Stimulated activated CD8-positive, alpha-beta memory T cell treated with anti-CD3 and anti-CD28 coated beads, Interleukin-12 subunit alpha, Interleukin-12 subunit beta, amount 100 ng/mL, for 24 hours (primary cell): ENCODE measurements at regions not wholly inside any gene's neighbourhood (a gene's known extent, or its start where the extent isn't known, plus 50 kb on each side); places are given as distances from the start of the nearest gene placed in this dataset.

Experiments
- DNase-seq: peaks from one replicate; pipeline ENCODE4 v3.0.0-alpha.2; 2020; ENCODE audit errors: extremely low read depth

GRCh38 chr11:95515371-95515770 is 274.2 kb downstream of the FAM76B start:
- no peak for DNase-seq

GRCh38 chr11:95514416-95515110 is 275.0 kb downstream of the FAM76B start:
- DNase-seq: no peak

- no peak for DNase-seq
Observed at GRCh38 chr11:95512682-95513081, 276.9 kb downstream of the FAM76B start.

GRCh38 chr11:95512177-95512576 is 277.4 kb downstream of the FAM76B start:
- DNase-seq: no peak

GRCh38 chr11:95508219-95508890 is 277.4 kb upstream of the SESN3 start:
- DNase-seq: no peak

- DNase-seq: no peak
Observed at GRCh38 chr11:95507794-95508193, 276.8 kb upstream of the SESN3 start.

GRCh38 chr11:95506777-95507176 is 275.8 kb upstream of the SESN3 start:
- DNase-seq: no peak

- DNase-seq: no peak
Observed at GRCh38 chr11:95505927-95506426, 275.0 kb upstream of the SESN3 start.

- no peak for DNase-seq
Observed at GRCh38 chr11:95503047-95503446, 272.0 kb upstream of the SESN3 start.

- no peak for DNase-seq
Observed at GRCh38 chr11:95502522-95502921, 271.5 kb upstream of the SESN3 start.

- DNase-seq: no peak
Observed at GRCh38 chr11:95501761-95502266, 270.8 kb upstream of the SESN3 start.

- DNase-seq: no peak
Observed at GRCh38 chr11:95500466-95500865, 269.5 kb upstream of the SESN3 start.

GRCh38 chr11:95499516-95500135 is 268.6 kb upstream of the SESN3 start:
- DNase-seq: no peak

- no peak for DNase-seq
Observed at GRCh38 chr11:95498722-95499425, 267.9 kb upstream of the SESN3 start.

- no peak for DNase-seq
Observed at GRCh38 chr11:95496901-95497300, 265.9 kb upstream of the SESN3 start.

GRCh38 chr11:95495706-95496105 is 264.7 kb upstream of the SESN3 start:
- no peak for DNase-seq

- DNase-seq: no peak
Observed at GRCh38 chr11:95494856-95495255, 263.9 kb upstream of the SESN3 start.

- DNase-seq: no peak
Observed at GRCh38 chr11:95494167-95494566, 263.2 kb upstream of the SESN3 start.

GRCh38 chr11:95490625-95491024 is 259.6 kb upstream of the SESN3 start:
- DNase-seq: no peak

GRCh38 chr11:95487938-95488337 is 256.9 kb upstream of the SESN3 start:
- DNase-seq: no peak

- DNase-seq: no peak
Observed at GRCh38 chr11:95487391-95487790, 256.4 kb upstream of the SESN3 start.

- no peak for DNase-seq
Observed at GRCh38 chr11:95486979-95487378, 256.0 kb upstream of the SESN3 start.
